Muscle layer of duodenum (tissue), 2 donors: ENCODE measurements at regions not wholly inside any gene's neighbourhood (a gene's known extent, or its start where the extent isn't known, plus 50 kb on each side); places are given as distances from the start of the nearest gene placed in this dataset.
"Not testable (repeated sequence)": the region's sequence is repeated elsewhere in the genome, so short reads cannot be mapped to it uniquely, and the experiment has no call there.

Experiments used
- H3K27ac ChIP-seq: one replicate; pipeline ENCODE4 v1.7.0; 2013; ENCODE audit warnings: mild to moderate bottlenecking, low read length
- H3K27me3 ChIP-seq: one replicate; pipeline ENCODE4 v1.7.0; 2013; ENCODE audit warnings: low read depth, mild to moderate bottlenecking, control low read depth, low read length
- H3K36me3 ChIP-seq, 2 donors: one replicate each; pipeline ENCODE4 v1.7.0; 2013; ENCODE audit warnings: low read length in 2 of 2, control low read depth in 1 of 2, mild to moderate bottlenecking in 1 of 2; ENCODE audit not compliant: insufficient read depth in 2 of 2, control insufficient read depth in 1 of 2
- H3K4me1 ChIP-seq, 2 donors: one replicate each; pipeline ENCODE4 v1.7.0; 2013; ENCODE audit warnings: low read length in 2 of 2, mild to moderate bottlenecking in 2 of 2, control low read depth in 1 of 2, moderate library complexity in 1 of 2; ENCODE audit not compliant: insufficient read depth in 2 of 2, control insufficient read depth in 1 of 2
- H3K4me3 ChIP-seq, 2 donors: one replicate each; pipeline ENCODE4 v1.7.0; 2013; ENCODE audit warnings: low read length in 2 of 2, low read depth in 1 of 2, mild to moderate bottlenecking in 1 of 2
- H3K9me3 ChIP-seq, 2 donors: one replicate each; pipeline ENCODE4 v1.7.0; 2013; ENCODE audit warnings: low read length in 2 of 2, control low read depth in 1 of 2, mild to moderate bottlenecking in 1 of 2; ENCODE audit not compliant: control insufficient read depth in 1 of 2
- donor health status: healthy.

DNA sequence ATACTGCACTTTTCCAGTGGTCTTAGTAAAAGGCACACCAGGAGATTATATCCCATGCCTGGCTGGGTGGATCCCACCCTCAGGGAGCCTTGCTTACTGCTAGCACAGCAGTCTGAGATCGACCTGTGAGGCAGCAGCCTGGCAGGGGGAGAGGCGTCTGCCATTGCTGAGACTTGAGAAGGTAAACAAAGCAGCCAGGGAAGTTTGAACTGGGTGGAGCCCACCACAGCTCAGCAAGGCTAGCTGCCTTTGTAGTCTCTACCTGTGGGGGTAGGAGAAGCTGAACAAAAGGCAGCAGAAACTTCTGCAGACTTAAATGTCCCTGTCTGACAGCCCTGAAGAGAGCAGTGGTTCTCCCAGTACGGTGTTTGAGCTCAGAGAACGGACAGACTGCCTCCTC is 219.3 kb upstream of the GNAI1 start:
- not testable (repeated sequence) for H3K27ac ChIP-seq, H3K4me3 ChIP-seq, H3K4me1 ChIP-seq, H3K36me3 ChIP-seq, H3K9me3 ChIP-seq, H3K27me3 ChIP-seq

DNA sequence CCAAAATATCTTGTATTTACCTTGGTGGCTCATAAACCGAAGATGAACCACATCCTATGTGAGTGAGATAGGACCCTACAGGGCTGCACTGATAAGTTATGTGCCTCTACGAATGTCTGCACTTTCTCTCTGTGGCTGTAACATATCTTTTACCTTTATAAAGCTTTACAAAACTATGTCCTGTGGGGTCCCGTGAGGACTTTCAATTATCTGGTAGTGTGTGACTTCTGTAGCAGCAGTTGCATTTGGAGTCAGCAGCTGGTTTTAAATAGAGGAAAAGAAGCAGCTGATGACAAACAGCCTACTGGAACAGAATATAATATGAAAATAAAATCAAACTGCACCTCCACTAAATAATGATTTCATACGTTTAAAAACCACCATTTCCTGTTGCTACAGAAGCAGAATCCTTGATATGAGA is 222.4 kb upstream of the GNAI1 start:
- no peaks in the 10 kb centered on the region for H3K36me3 ChIP-seq
- H3K27ac ChIP-seq, result no peak overlapping the region
- H3K4me3 ChIP-seq, result no peak overlapping the region
- no peaks in the 10 kb centered on the region for H3K4me1 ChIP-seq
- H3K9me3 ChIP-seq, result no peaks in the 10 kb centered on the region
- H3K27me3 ChIP-seq, result no peaks in the 10 kb centered on the region

DNA sequence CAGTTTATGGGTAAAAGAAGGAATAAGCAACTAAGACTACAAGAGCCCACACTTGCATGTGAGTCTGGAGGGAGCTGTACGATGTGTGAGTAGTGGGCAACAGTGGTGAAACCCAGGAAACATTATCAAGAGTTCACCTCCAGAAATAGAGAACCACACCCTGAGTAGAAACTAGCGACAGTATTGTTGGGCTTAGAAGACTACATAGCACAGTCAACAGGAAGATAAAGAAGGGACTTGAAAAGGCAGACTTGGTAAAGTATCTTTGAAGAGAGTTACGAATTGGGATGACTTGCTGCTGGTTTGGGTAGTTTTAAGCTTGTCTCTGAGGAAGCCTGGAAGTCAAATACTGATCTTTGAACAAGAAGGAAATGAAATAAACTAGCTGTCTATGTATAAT is 223.2 kb upstream of the GNAI1 start:
- Histone ChIP-seq H3K4me3 (no peak overlapping the region), H3K27me3 (no peaks in the 10 kb centered on the region), H3K4me1 (no peaks in the 10 kb centered on the region), H3K9me3 (no peaks in the 10 kb centered on the region), H3K36me3 (no peaks in the 10 kb centered on the region), H3K27ac (no peak overlapping the region)

DNA sequence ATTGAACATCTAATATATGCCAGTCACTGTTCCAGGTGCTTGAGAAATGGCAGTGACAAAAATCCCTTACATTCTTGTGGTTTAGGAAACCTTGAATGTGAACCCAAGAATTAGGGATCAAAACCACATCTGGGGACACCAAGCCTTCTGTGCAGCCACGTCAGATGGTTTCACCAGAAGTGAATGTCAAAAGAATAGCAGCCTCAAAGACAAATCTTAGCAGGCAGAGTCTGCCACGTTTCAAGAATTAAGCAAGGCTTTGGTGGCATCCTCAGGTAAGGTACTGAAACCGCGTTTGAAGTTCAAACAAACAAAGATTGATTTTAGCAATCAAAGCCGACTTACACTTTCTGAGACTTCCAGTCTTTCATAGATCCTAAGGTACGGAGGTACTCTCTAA is 225.5 kb upstream of the GNAI1 start:
- Histone ChIP-seq H3K9me3 (no peaks in the 10 kb centered on the region), H3K27me3 (no peaks in the 10 kb centered on the region)

DNA sequence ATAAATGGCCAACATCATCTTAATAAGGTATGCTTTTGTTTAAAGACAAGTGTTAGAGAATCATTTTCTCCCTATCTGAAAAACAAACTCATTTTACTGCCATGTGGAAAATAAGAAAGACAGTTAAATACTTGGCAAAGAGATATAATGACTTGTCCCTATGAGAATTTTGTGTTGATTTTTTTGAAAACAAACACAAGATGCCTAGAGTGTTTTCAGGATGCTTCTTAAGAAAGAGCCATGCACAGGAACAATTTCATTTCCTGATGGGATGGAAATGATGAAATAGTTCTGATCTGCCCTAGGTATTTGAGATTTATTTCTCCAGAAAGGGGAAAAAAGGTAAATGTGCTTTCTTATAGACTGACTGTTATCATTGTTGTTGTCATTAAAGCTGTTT is 237.5 kb upstream of the GNAI1 start:
- Histone ChIP-seq H3K4me3 (no peak overlapping the region), H3K9me3 (peaks cover 0 to 3% of the 10 kb centered on the region in 2 donors), H3K27me3 (no peaks in the 10 kb centered on the region), H3K4me1 (no peaks in the 10 kb centered on the region), H3K27ac (no peak overlapping the region), H3K36me3 (no peaks in the 10 kb centered on the region)

More for the DNA sequence above, 225.5 kb upstream of the GNAI1 start:
- H3K27ac ChIP-seq, result no peak overlapping the region
- H3K4me3 ChIP-seq, result no peak overlapping the region
- H3K36me3 ChIP-seq, result no peaks in the 10 kb centered on the region
- H3K4me1 ChIP-seq, result no peaks in the 10 kb centered on the region

DNA sequence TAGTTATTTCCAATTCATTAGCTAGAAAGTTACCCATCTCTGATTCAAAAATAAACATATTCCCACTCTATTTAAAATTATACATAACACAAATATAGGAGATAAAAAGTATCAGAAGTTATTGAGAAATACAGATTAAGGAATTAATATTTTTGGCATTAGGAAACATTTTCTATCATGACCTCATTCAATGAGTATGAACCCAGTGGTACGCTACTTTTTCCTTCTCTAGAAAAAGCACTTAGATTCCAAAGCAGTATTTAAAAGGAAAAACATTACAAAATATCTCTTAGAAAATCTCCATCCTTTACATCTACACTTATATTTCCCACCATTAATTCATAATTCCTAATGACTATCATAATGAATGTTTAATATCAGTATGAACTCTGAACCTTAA is 240.6 kb upstream of the GNAI1 start:
- Histone ChIP-seq H3K9me3 (no peaks in the 10 kb centered on the region), H3K4me3 (no peak overlapping the region), H3K4me1 (no peaks in the 10 kb centered on the region), H3K27me3 (no peaks in the 10 kb centered on the region), H3K36me3 (no peaks in the 10 kb centered on the region), H3K27ac (no peak overlapping the region)

DNA sequence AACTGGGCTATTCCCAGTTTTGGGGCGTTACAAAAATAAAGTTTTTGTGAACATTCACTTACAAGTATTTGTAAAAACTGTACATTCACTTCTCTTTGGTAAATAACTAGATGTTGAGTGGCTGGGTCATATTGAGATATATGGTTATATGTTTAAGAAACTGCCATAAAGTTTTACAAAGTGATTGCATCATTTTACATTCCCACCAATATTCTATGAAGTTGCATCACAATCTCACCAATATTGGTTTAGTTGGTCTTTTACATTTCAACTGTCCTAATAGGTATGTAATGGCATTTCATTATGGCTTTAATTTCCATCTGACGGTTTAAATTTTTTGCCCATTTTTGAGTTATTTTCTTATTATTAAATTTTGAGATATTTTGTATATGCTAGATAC is 251.7 kb upstream of the GNAI1 start:
- H3K36me3 ChIP-seq, result no peaks in the 10 kb centered on the region
- H3K9me3 ChIP-seq, result no peaks in the 10 kb centered on the region
- no peaks in the 10 kb centered on the region for H3K4me1 ChIP-seq
- H3K27me3 ChIP-seq, result no peaks in the 10 kb centered on the region
- H3K27ac ChIP-seq, result no peak overlapping the region
- H3K4me3 ChIP-seq, result no peak overlapping the region

DNA sequence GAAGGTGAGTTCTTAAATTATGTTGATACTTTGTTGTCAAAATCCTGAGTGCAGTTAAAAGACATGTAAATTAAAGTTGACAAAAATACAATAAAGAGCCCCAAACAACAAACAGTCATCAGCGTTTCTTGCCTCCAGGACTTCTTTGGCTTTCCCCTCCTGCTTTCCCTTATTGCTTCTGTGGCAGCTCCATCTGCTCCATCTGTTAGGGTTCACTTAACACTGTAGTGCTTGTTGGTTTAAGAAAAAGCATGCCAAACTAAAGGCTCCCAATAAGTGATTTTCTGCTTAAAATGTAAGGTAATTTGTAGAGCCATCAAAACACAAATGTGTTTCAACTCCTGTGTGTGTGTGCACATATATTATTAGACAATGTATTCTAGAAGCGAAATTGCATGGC is 254.3 kb upstream of the GNAI1 start:
- H3K36me3 ChIP-seq, result no peaks in the 10 kb centered on the region
- no peak overlapping the region for H3K4me3 ChIP-seq
- H3K27ac ChIP-seq, result no peak overlapping the region
- H3K27me3 ChIP-seq, result no peaks in the 10 kb centered on the region
- H3K4me1 ChIP-seq, result no peaks in the 10 kb centered on the region
- H3K9me3 ChIP-seq, result no peaks in the 10 kb centered on the region

DNA sequence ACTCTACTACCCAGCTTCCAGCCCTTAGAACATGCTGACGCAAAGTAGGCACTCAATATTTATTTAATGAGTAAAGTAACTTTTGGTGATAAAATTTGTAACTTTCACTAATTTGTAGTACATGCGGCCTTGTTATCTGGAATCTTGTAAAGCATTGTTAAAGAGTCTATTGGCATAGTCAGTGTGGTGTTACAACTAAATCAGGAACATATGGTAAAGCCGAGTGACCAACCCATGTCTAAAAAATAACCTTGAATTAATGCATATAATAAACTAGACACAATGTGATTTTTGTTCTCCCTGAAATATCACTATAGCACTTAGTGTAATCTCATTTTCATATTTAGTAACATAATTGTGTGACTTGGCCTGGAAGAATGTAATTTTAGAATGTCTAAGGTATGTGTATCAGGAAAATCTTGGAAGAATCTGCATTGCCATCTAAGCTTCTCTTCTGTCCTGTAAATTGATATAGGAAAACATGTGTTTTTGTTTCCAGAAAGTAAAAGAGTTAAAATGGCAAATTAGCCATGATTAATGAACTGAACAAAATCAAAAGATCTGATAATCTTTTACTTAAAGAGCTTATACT is 256.7 kb upstream of the GNAI1 start:
- Histone ChIP-seq H3K27ac (no peak overlapping the region), H3K36me3 (no peaks in the 10 kb centered on the region), H3K4me1 (no peaks in the 10 kb centered on the region), H3K4me3 (no peak overlapping the region), H3K27me3 (no peaks in the 10 kb centered on the region), H3K9me3 (no peaks in the 10 kb centered on the region)

DNA sequence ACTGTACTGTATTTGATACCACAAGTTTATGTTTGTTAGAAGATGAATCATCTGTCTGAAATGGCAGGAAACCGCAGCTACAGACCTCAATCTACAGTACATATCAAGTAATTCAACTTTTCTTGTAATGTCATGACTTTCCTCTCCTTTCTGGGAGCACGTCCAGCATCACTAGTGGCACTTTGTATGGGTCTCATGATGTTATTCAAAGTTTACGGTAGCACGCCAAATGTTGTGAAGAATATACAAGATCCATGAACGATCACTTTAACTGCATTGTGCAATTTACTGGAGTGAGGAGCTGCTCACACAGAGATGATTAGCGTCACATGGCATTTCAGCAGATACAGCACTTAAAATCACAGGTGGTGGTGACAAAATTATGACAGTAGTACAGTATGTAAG is 257.8 kb upstream of the GNAI1 start:
- no peaks in the 10 kb centered on the region for H3K9me3 ChIP-seq

DNA sequence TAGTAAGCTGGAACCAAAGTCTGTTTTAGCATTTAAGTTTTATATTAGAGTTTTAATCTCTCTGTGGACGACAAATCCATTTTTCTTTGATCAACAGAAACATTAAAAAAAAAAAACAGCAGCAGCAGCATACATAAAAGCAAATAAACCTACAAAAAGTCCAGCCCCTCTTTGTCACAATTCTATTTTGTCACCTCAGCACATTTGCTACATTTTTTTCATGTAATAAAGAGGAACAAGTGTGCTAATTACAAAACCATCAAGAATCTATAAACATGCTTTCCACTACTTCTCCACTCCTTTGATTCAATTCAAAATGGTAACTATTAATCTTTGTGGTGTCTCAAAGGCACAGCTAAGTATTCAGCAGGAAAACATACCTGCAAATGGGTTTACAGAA is 259.8 kb upstream of the GNAI1 start:
- Histone ChIP-seq H3K27me3 (no peaks in the 10 kb centered on the region), H3K9me3 (no peaks in the 10 kb centered on the region), H3K27ac (no peak overlapping the region), H3K4me3 (no peak overlapping the region), H3K4me1 (no peaks in the 10 kb centered on the region), H3K36me3 (no peaks in the 10 kb centered on the region)

More for the DNA sequence above, 257.8 kb upstream of the GNAI1 start:
- Histone ChIP-seq H3K4me3 (no peak overlapping the region), H3K27me3 (no peaks in the 10 kb centered on the region), H3K27ac (no peak overlapping the region), H3K4me1 (no peaks in the 10 kb centered on the region), H3K36me3 (no peaks in the 10 kb centered on the region)

DNA sequence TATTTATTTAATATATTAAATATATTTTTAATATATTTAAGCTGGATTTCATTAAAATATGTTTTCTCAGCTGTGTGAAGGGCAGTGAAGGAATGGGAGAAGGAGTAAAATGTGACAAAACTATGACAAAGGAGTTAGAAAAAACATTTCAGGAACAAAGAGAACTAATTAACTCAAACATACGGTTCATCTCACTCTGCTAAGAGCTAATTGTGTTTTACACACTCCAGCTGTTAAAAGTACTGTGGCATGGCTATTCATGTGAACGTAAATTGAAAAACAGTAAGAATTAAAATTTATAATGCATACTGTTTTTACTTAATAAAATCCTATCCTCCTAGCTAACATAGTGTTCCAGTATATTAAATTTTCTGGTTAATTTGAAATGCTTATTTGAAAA is 262.5 kb upstream of the GNAI1 start:
- Histone ChIP-seq H3K27ac (no peak overlapping the region), H3K4me1 (no peaks in the 10 kb centered on the region), H3K4me3 (no peak overlapping the region), H3K9me3 (no peaks in the 10 kb centered on the region), H3K36me3 (no peaks in the 10 kb centered on the region), H3K27me3 (no peaks in the 10 kb centered on the region)
